OCI-LY7 (cell line): ENCODE measurements at regions not wholly inside any gene's neighbourhood (a gene's known extent, or its start where the extent isn't known, plus 50 kb on each side); places are given as distances from the start of the nearest gene placed in this dataset.

Experiments used
- EZH2phosphoT487 ChIP-seq: fragments of 200-600 bp; sonication (generic); IDR thresholded peaks from 2 replicates; pipeline ENCODE4 v1.6.1; 2018; ENCODE audit warnings: low read depth, borderline replicate concordance, mild to moderate bottlenecking, mixed run types, antibody characterized with exemption, low read length, moderate library complexity, mixed read lengths
- TF ChIP-seq, protein P1 (sequence below): fragments of 200-600 bp; sonication (generic); conservative IDR thresholded peaks from 2 replicates; pipeline ENCODE4 v1.5.1; 2014; ENCODE audit warnings: mild to moderate bottlenecking, antibody characterized with exemption, low read length, moderate library complexity, mixed read lengths

DNA sequence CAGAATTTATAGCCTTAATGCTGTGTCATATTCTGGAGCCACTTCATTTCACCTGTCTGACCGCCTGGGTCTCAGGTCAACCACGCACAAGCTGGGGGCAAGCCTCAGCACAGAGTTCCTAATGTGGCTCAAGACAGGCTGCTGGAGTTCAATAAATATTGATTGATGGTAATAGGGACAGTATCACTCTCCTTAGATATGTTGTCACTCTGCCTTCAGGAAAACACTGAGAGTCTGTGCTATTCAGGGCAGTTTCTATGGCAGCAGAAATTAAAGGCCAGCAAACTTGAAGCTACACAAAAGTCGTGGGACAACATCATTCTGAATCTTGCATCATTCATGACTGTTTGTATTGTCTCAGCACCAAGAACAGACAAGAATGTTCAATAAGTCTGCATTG, 696.1 kb downstream of the METTL4 start:
- TF ChIP-seq, protein P1, sequence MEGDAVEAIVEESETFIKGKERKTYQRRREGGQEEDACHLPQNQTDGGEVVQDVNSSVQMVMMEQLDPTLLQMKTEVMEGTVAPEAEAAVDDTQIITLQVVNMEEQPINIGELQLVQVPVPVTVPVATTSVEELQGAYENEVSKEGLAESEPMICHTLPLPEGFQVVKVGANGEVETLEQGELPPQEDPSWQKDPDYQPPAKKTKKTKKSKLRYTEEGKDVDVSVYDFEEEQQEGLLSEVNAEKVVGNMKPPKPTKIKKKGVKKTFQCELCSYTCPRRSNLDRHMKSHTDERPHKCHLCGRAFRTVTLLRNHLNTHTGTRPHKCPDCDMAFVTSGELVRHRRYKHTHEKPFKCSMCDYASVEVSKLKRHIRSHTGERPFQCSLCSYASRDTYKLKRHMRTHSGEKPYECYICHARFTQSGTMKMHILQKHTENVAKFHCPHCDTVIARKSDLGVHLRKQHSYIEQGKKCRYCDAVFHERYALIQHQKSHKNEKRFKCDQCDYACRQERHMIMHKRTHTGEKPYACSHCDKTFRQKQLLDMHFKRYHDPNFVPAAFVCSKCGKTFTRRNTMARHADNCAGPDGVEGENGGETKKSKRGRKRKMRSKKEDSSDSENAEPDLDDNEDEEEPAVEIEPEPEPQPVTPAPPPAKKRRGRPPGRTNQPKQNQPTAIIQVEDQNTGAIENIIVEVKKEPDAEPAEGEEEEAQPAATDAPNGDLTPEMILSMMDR: no peak
- no peak for TF ChIP-seq EZH2phosphoT487
